ENCODE measurements at regions not wholly inside any gene's neighbourhood (a gene's known extent, or its start where the extent isn't known, plus 50 kb on each side); places are given as distances from the start of the nearest gene placed in this dataset.

DNA sequence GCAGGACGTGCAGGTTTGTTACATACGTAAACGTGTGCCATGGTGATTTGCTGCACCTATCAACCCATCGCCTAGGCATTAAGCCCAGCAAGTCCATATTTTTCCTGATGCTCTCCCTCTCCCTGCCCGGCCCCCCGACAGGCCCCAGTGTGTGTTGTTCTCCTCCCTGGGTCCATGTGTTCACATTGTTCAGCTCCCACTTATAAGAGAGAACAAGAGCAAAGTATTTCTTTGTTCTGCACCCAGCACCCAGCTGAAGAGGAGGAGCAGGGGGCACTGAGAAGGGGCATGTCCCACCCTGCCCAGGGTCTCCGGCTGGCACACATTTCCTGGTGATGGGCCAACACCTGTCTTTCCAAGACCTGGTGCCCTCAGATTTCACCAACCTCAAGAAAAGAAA lies 251.1 kb upstream of the ARID1B start:
- TF ChIP-seq, protein P1, sequence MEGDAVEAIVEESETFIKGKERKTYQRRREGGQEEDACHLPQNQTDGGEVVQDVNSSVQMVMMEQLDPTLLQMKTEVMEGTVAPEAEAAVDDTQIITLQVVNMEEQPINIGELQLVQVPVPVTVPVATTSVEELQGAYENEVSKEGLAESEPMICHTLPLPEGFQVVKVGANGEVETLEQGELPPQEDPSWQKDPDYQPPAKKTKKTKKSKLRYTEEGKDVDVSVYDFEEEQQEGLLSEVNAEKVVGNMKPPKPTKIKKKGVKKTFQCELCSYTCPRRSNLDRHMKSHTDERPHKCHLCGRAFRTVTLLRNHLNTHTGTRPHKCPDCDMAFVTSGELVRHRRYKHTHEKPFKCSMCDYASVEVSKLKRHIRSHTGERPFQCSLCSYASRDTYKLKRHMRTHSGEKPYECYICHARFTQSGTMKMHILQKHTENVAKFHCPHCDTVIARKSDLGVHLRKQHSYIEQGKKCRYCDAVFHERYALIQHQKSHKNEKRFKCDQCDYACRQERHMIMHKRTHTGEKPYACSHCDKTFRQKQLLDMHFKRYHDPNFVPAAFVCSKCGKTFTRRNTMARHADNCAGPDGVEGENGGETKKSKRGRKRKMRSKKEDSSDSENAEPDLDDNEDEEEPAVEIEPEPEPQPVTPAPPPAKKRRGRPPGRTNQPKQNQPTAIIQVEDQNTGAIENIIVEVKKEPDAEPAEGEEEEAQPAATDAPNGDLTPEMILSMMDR (IDR thresholded peaks at IDR 0.05; ENCODE audit: low read length): no peak
- no peak for TF ChIP-seq EZH2 (optimal IDR thresholded peaks at IDR 0.05; ENCODE audit: low read depth, low read length)
